Peyer's patch (tissue), 4 donors: ENCODE measurements at regions not wholly inside any gene's neighbourhood (a gene's known extent, or its start where the extent isn't known, plus 50 kb on each side); places are given as distances from the start of the nearest gene placed in this dataset.

ENCODE experiments used
- DNase-seq, 3 donors: peaks; one replicate each; pipeline ENCODE4 v3.0.0-alpha.2; 2017 to 2019
- H3K27ac ChIP-seq, 4 donors: fragments of 200-600 bp; sonication (generic); one replicate each; pipeline ENCODE4 v1.5.1; 2016 to 2019
- H3K27me3 ChIP-seq, 2 donors: fragments of 200-600 bp; sonication (generic); one replicate each; pipeline ENCODE4 v1.5.1; 2019
- H3K36me3 ChIP-seq, 3 donors: fragments of 200-600 bp; sonication (generic); one replicate each; pipeline ENCODE4 v1.5.1; 2016 to 2019
- H3K4me1 ChIP-seq, 4 donors: fragments of 200-600 bp; sonication (generic); one replicate each; pipeline ENCODE4 v1.5.1; 2016 to 2019
- H3K4me3 ChIP-seq, 4 donors: fragments of 200-600 bp; sonication (generic); 1 replicate in 3 of 4; 2 replicates in 1 of 4; pipeline ENCODE4 v1.5.1; 2016 to 2019; ENCODE audit warnings: mild to moderate bottlenecking in 1 of 4
- H3K9me3 ChIP-seq, 4 donors: fragments of 200-600 bp; sonication (generic); one replicate each; pipeline ENCODE4 v1.5.1; 2016 to 2019; ENCODE audit warnings: mild to moderate bottlenecking in 1 of 4
- CTCF ChIP-seq, 6 experiments: fragments of 450-650 bp in 4 of 6; fragments of 200-600 bp in 2 of 6; sonication (generic) in 1 of 6; IDR thresholded peaks; one replicate each; pipeline ENCODE4 v1.5.1; 2017 to 2019; ENCODE audit warnings: antibody characterized with exemption in 6 of 6, mild to moderate bottlenecking in 3 of 6, moderate library complexity in 1 of 6
- POLR2A ChIP-seq, 2 donors: fragments of 450-650 bp; IDR thresholded peaks; one replicate each; pipeline ENCODE4 v1.5.1; 2017; ENCODE audit warnings: antibody characterized with exemption in 2 of 2, mild to moderate bottlenecking in 2 of 2, moderate library complexity in 2 of 2

DNA sequence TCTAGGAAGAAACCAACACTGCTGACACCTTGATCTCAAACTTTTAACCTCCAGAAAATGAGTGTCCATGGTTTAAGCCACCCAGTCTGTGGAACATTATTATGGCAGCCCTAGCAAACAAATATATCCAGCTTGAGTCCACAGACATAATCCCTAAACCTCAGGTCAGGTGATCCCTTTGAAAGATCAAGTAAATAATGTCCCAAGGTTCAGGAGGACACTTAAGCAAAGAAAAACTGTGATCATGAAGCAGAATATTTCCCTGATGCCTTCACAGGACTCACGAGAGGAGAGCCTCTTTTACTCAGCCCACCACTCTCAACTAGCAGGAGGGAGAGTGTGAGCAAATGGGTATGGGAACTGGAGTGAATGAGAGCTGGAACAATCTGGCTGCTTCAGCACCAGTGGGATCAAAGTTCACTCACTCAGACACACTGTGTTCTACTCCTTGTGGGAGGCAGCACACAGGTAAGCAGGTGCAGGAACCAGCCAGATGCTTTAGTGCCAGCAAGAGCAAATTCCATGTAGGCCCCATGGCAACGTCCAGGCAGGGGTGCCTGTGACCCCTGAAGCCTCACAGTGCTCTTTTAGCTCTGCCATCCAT is 608.4 kb downstream of the RAB28 start:
- DNase-seq: no peak
- Histone ChIP-seq H3K4me3 (no peak overlapping the region), H3K36me3 (no peaks in the 10 kb centered on the region), H3K27ac (no peak overlapping the region), H3K4me1 (no peaks in the 10 kb centered on the region), H3K9me3 (no peaks in the 10 kb centered on the region), H3K27me3 (no peaks in the 10 kb centered on the region)
- TF ChIP-seq POLR2A (IDR thresholded peaks at IDR 0.05): no peak
- no peak for TF ChIP-seq CTCF (IDR thresholded peaks at IDR 0.05)

- no peaks in the 10 kb centered on the region for H3K9me3 ChIP-seq
- no peaks in the 10 kb centered on the region for H3K36me3 ChIP-seq
- no peaks in the 10 kb centered on the region for H3K4me1 ChIP-seq
- no peak overlapping the region for H3K4me3 ChIP-seq
- H3K27me3 ChIP-seq: no peaks in the 10 kb centered on the region
- no peak for DNase-seq
- no peak for TF ChIP-seq POLR2A (IDR thresholded peaks at IDR 0.05)
- TF ChIP-seq CTCF (IDR thresholded peaks at IDR 0.05): no peak
- H3K27ac ChIP-seq: no peak overlapping the region
Observed at GRCh38 chr4:12873351-12873750, 610.8 kb downstream of the RAB28 start.

DNA sequence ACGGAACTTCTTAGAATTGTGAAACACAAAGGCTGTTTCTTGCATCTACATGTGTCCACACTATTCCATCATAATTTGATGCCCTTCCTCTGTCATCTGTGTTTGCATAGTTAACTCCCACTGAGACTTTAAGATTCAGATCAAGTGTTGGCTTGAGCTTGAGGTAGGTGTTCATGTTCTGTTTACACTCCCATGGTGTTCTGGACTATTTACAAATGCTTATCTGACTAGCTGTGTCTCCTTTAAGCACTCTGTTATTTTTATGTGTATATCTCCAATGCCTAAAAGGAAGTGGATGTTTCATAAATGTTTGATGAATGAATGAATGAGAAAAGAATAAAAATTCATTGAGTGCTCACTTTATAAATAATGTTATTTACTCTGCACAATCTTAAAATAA is 622.7 kb downstream of the RAB28 start:
- no peaks in the 10 kb centered on the region for H3K4me1 ChIP-seq
- no peaks in the 10 kb centered on the region for H3K27me3 ChIP-seq
- H3K9me3 ChIP-seq: no peaks in the 10 kb centered on the region
- no peak for TF ChIP-seq CTCF (IDR thresholded peaks at IDR 0.05)
- TF ChIP-seq POLR2A (IDR thresholded peaks at IDR 0.05): no peak
- H3K36me3 ChIP-seq: no peaks in the 10 kb centered on the region
- no peak overlapping the region for H3K27ac ChIP-seq
- DNase-seq: no peak
- no peak overlapping the region for H3K4me3 ChIP-seq

DNA sequence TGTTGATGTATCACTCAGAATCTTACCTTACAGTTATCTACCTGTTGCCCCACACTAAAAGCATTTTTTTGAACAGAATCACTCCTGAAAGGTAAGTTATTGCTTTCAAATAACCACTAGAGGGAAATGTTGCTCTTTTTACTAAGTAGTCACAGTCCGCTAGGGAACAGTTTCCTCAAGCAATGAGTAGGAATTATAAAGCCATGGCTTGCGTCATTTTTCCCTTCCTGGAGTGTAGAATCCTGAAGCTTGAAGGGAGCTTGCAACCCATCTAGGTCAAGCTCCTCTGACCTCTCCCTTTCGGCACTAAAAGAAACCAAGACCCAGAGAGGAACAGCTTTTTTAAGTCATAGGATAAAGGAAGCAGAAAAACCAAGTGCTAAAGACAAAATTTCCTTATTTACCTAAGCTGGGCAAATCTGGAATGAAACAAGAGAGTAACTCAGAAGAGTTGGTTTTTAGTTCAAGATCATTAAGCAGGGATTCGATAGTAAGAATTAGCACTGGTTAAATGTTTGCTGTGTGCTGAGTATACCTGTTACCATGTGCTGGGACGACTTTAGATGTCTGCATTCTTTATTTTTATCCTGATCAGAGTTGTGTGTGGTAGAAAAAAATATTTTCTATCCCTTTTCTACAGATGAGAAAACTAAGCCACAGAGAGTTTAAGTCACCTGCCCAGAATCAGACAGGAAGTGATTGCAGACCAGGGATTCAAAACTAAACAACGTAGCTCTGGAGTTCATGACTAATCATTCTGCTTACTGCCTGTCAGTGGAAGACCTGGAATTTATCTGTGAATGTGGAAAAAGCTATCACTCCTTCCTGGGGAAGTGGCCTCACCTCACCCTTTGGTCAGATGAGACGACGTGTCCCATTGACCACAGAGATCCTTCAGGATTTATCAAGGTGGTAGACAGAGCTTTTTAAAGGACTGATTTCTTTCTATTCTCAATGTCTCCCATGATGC is 631.5 kb downstream of the RAB28 start:
- DNase-seq: no peak
- Histone ChIP-seq H3K27me3 (no peaks in the 10 kb centered on the region), H3K27ac (no peak overlapping the region), H3K9me3 (no peaks in the 10 kb centered on the region), H3K4me1 (no peaks in the 10 kb centered on the region), H3K4me3 (no peak overlapping the region), H3K36me3 (no peaks in the 10 kb centered on the region)
- TF ChIP-seq POLR2A (IDR thresholded peaks at IDR 0.05) (no peak), CTCF (IDR thresholded peaks at IDR 0.05) (peak in 5 of 6 experiments; percentile 9 to 68 (median 63))

GRCh38 chr4:12846368-12846767 is 637.8 kb downstream of the RAB28 start:
- Histone ChIP-seq H3K4me3 (no peak overlapping the region), H3K4me1 (no peaks in the 10 kb centered on the region), H3K27me3 (no peaks in the 10 kb centered on the region), H3K36me3 (no peaks in the 10 kb centered on the region), H3K9me3 (no peaks in the 10 kb centered on the region), H3K27ac (no peak overlapping the region)
- DNase-seq: no peak
- TF ChIP-seq CTCF (IDR thresholded peaks at IDR 0.05): no peak
- TF ChIP-seq POLR2A (IDR thresholded peaks at IDR 0.05): no peak
